A549 (cell line): ENCODE measurements at regions not wholly inside any gene's neighbourhood (a gene's known extent, or its start where the extent isn't known, plus 50 kb on each side); places are given as distances from the start of the nearest gene placed in this dataset.

Source experiments
- ATAC-seq, 2 experiments: fragments of 200-7000 bp in 1 of 2; fragments of >200 bp in 1 of 2; cut with Nextera tagmentation in 1 of 2; cut with Tn5 transposase in 1 of 2; 3 replicates each; pipeline versions ENCODE4 v1.8.0 to v1.9.1; 2018 to 2020; ENCODE audit warnings: mild to moderate bottlenecking in 1 of 2, moderate library complexity in 1 of 2
- CTCF ChIA-PET: fragments of 300-600 bp; sonication (Branson Sonifier 250); formaldehyde crosslinking; extraction: SDS; loops from one replicate; lab custom pipeline; 2021; ENCODE audit warnings: antibody characterized with exemption, inconsistent platforms; lab: Yijun Ruan, JAX
- POLR2A ChIA-PET: fragments of 350-600 bp; formaldehyde crosslinking; extraction: SDS; loops from one replicate; lab custom pipeline; 2021; ENCODE audit warnings: antibody characterized with exemption, inconsistent platforms; lab: Yijun Ruan, JAX
- DNase-seq, 2 experiments: peaks; one replicate each; pipeline versions ENCODE4 v3.0.0 to v3.0.0-alpha.2; 2011 to 2016; ENCODE audit warnings: low read depth in 1 of 2, low spot score in 1 of 2
- FAIRE-seq: peaks from 2 replicates; lab custom pipeline; 2011; peaks lifted over from hg19 to GRCh38; lab: Jason Lieb, UNC
- H3K27ac ChIP-seq, 2 experiments: fragments of >200 bp; sonication (Bioruptor Twin); formaldehyde crosslinking; 3 replicates each; pipeline ENCODE4 v1.5.1; 2016 to 2017
- H3K4me1 ChIP-seq: fragments of >200 bp; sonication (Bioruptor Twin); formaldehyde crosslinking; 3 replicates; pipeline ENCODE4 v1.6.1; 2016
- H3K4me2 ChIP-seq: fragments of >200 bp; sonication (Bioruptor Twin); formaldehyde crosslinking; 3 replicates; pipeline ENCODE4 v1.6.1; 2016
- H3K4me3 ChIP-seq: fragments of >200 bp; sonication (Bioruptor Twin); formaldehyde crosslinking; 3 replicates; pipeline ENCODE4 v1.5.1; 2016
- H3K9me3 ChIP-seq: fragments of >200 bp; sonication (Bioruptor Twin); formaldehyde crosslinking; 3 replicates; pipeline ENCODE4 v1.6.1; 2016
- BCL3 ChIP-seq: fragments of >200 bp; sonication (Bioruptor Twin); formaldehyde crosslinking; IDR thresholded peaks from 3 replicates; pipeline ENCODE4 v1.6.1; 2016
- CBX2 ChIP-seq: fragments of 200-600 bp; sonication (generic); IDR thresholded peaks from 2 replicates; pipeline ENCODE4 v1.6.1; 2016; ENCODE audit warnings: low read depth, mild to moderate bottlenecking, borderline replicate concordance
- CHD2 ChIP-seq: fragments of 150-350 bp; IDR thresholded peaks from 2 replicates; pipeline ENCODE4 v1.6.1; 2014; ENCODE audit warnings: low read length; ENCODE audit not compliant: partially characterized antibody
- E2F6 ChIP-seq: IDR thresholded peaks from 2 replicates; pipeline ENCODE4 v1.6.1; 2012; ENCODE audit warnings: low read depth, borderline replicate concordance
- ELK1 ChIP-seq: fragments of 150-350 bp; IDR thresholded peaks from 2 replicates; pipeline ENCODE4 v1.6.1; 2014; ENCODE audit warnings: low read depth, mild to moderate bottlenecking, low read length
- FOSB ChIP-seq: fragments of 250-450 bp; sonication (Bioruptor Pico); IDR thresholded peaks from 2 replicates; pipeline ENCODE4 v1.5.0; 2020; ENCODE audit warnings: mild to moderate bottlenecking, moderate library complexity
- GATA3 ChIP-seq: IDR thresholded peaks from 2 replicates; pipeline ENCODE4 v1.6.1; 2012; ENCODE audit warnings: borderline replicate concordance
- HOXB13 ChIP-seq: fragments of 250-450 bp; sonication (Bioruptor Pico); IDR thresholded peaks from 2 replicates; pipeline ENCODE4 v1.5.0; 2020; ENCODE audit warnings: low read depth, mild to moderate bottlenecking, moderate library complexity
- HOXB5 ChIP-seq: fragments of 250-450 bp; sonication (Bioruptor Pico); IDR thresholded peaks from 2 replicates; pipeline ENCODE4 v1.5.0; 2020; ENCODE audit warnings: mild to moderate bottlenecking, moderate library complexity
- KDM1A ChIP-seq: fragments of 200-600 bp; sonication (generic); IDR thresholded peaks from 2 replicates; pipeline ENCODE4 v1.6.1; 2016; ENCODE audit warnings: low read depth, mild to moderate bottlenecking
- MAZ ChIP-seq: fragments of 150-350 bp; IDR thresholded peaks from 2 replicates; pipeline ENCODE4 v1.6.1; 2014; ENCODE audit warnings: antibody characterized with exemption, low read depth, low read length, borderline replicate concordance
- NR3C1 ChIP-seq: fragments of >200 bp; sonication (Bioruptor Twin); formaldehyde crosslinking; IDR thresholded peaks from 3 replicates; pipeline ENCODE4 v1.6.1; 2017
- POLR2AphosphoS2 ChIP-seq: conservative IDR thresholded peaks from 2 replicates; pipeline ENCODE4 v1.6.1; 2012; ENCODE audit warnings: low read length, improper control_type of control experiment, inconsistent platforms
- RCOR1 ChIP-seq: fragments of 150-350 bp; IDR thresholded peaks from 2 replicates; pipeline ENCODE4 v1.6.1; 2014; ENCODE audit warnings: antibody characterized with exemption, low read length, low read depth
- RFX5 ChIP-seq: fragments of 450-650 bp; IDR thresholded peaks from 2 replicates; pipeline ENCODE4 v1.7.1; 2014; ENCODE audit warnings: antibody characterized with exemption, mild to moderate bottlenecking, moderate library complexity
- TFCP2L1 ChIP-seq: fragments of 250-450 bp; sonication (Bioruptor Pico); IDR thresholded peaks from 2 replicates; pipeline ENCODE4 v1.5.0; 2021; ENCODE audit warnings: mild to moderate bottlenecking
- ZFP36 ChIP-seq: fragments of 450-650 bp; IDR thresholded peaks from 2 replicates; pipeline ENCODE4 v1.6.1; 2014; ENCODE audit warnings: borderline replicate concordance; ENCODE audit not compliant: partially characterized antibody
- ZNF302 ChIP-seq: fragments of 250-450 bp; sonication (Bioruptor Pico); IDR thresholded peaks from 2 replicates; pipeline ENCODE4 v1.9.0; 2021; ENCODE audit warnings: inconsistent platforms, mild to moderate bottlenecking, moderate library complexity
- whole genome bisulfite sequencing: methylation state at CpG from one replicate; pipeline ENCODE4 v1.1.6; 2017; ENCODE audit errors: missing lambda C conversion rate; 5-methylcytosine and 5-hydroxymethylcytosine counted together
- TF ChIP-seq, protein P1 (sequence below): fragments of >200 bp; sonication (Bioruptor Twin); formaldehyde crosslinking; IDR thresholded peaks from 2 replicates; pipeline ENCODE4 v1.6.1; 2016
- TF ChIP-seq, protein P2 (sequence below): fragments of 250-450 bp; sonication (Bioruptor Pico); IDR thresholded peaks from 2 replicates; pipeline ENCODE4 v1.5.0; 2021; ENCODE audit warnings: mild to moderate bottlenecking, moderate library complexity, borderline replicate concordance
- TF ChIP-seq, protein P3 (sequence below): fragments of 250-450 bp; sonication (Bioruptor Pico); IDR thresholded peaks from 2 replicates; pipeline ENCODE4 v1.5.0; 2020; ENCODE audit warnings: low read depth, mild to moderate bottlenecking, moderate library complexity

GRCh38 chr10:21095073-21095472 is 198.0 kb upstream of the NEBL start:
- DNase-seq = no peak
- Histone ChIP-seq H3K27ac (peak overlapping the region; percentile 24 to 80; a peak in 4 of 6 replicates), H3K4me2 (no peak overlapping the region), H3K9me3 (no peaks in the 10 kb centered on the region)
- ChIA-PET CTCF (interaction anchor here (1.0 to 1.2 kb wide), 3 partner anchors 9 to 18 kb away, joined by 3 read pairs; no protein-coding TSS in a partner anchor), POLR2A (no interaction called here)
- TF ChIP-seq GATA3 (no peak), TFCP2L1 (CRISPR knock-in tag) (no peak), RCOR1 (no peak), POLR2AphosphoS2 (no peak), KDM1A (no peak), CHD2 (no peak), ZFP36 (no peak), CBX2 (no peak)
- TF ChIP-seq, protein P1, sequence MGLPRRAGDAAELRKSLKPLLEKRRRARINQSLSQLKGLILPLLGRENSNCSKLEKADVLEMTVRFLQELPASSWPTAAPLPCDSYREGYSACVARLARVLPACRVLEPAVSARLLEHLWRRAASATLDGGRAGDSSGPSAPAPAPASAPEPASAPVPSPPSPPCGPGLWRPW = no peak
- TF ChIP-seq, protein P2, sequence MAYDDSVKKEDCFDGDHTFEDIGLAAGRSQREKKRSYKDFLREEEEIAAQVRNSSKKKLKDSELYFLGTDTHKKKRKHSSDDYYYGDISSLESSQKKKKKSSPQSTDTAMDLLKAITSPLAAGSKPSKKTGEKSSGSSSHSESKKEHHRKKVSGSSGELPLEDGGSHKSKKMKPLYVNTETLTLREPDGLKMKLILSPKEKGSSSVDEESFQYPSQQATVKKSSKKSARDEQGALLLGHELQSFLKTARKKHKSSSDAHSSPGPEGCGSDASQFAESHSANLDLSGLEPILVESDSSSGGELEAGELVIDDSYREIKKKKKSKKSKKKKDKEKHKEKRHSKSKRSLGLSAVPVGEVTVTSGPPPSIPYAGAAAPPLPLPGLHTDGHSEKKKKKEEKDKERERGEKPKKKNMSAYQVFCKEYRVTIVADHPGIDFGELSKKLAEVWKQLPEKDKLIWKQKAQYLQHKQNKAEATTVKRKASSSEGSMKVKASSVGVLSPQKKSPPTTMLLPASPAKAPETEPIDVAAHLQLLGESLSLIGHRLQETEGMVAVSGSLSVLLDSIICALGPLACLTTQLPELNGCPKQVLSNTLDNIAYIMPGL (CRISPR knock-in tag) = no peak
- TF ChIP-seq, all 56 proteins: peak for 0
- FAIRE-seq (no peak), ATAC-seq (no peak)
- Histone ChIP-seq H3K4me3 (no peak overlapping the region), H3K4me1 (peaks cover 44% of the 10 kb centered on the region)
- 89% methylated on average over 3 of the region's 3 CpGs for WGBS

GRCh38 chr10:21092683-21093524 is 195.8 kb upstream of the NEBL start:
- ChIA-PET POLR2A (no interaction called here), CTCF (interaction anchor here (0.5 to 4.0 kb wide), 4 partner anchors 14 to 1350 kb away, joined by 3 to 30 read pairs (median 4); no protein-coding TSS in a partner anchor)
- 71% methylated on average over 5 of the region's 5 CpGs for WGBS

More at GRCh38 chr10:21092683-21093524, 195.8 kb upstream of the NEBL start:
- no peak overlapping the region for H3K4me3 ChIP-seq
- peak overlapping the region; percentile 45 for H3K4me2 ChIP-seq
- peak in 1 of 2 experiments; percentile 38; a peak in 3 of 6 replicates for ATAC-seq
- TF ChIP-seq HOXB5 (CRISPR knock-in tag) = no peak
- no peak for TF ChIP-seq GATA3
- no peak for TF ChIP-seq FOSB (CRISPR knock-in tag)
- TF ChIP-seq, protein P3, sequence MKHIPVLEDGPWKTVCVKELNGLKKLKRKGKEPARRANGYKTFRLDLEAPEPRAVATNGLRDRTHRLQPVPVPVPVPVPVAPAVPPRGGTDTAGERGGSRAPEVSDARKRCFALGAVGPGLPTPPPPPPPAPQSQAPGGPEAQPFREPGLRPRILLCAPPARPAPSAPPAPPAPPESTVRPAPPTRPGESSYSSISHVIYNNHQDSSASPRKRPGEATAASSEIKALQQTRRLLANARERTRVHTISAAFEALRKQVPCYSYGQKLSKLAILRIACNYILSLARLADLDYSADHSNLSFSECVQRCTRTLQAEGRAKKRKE (CRISPR knock-in tag) = no peak
- TF ChIP-seq TFCP2L1 (CRISPR knock-in tag) = no peak
- no peak for TF ChIP-seq E2F6
- no peak for TF ChIP-seq ELK1
- TF ChIP-seq RFX5 = no peak
- no peak for TF ChIP-seq MAZ
- TF ChIP-seq NR3C1 = no peak
- TF ChIP-seq BCL3 = no peak
- TF ChIP-seq HOXB13 (CRISPR knock-in tag) = no peak
- no peak for TF ChIP-seq ZNF302 (CRISPR knock-in tag)
- no peak for TF ChIP-seq POLR2AphosphoS2
- TF ChIP-seq, all 56 proteins: peak for 0
- no peaks in the 10 kb centered on the region for H3K9me3 ChIP-seq
- DNase-seq (peak in 1 of 2 experiments; percentile 36), FAIRE-seq (no peak)
- H3K4me1 ChIP-seq = peaks cover 31% of the 10 kb centered on the region
- peak overlapping the region; percentile 63 to 71 for H3K27ac ChIP-seq
